NCI-H345 (cell line): ENCODE measurements at regions not wholly inside any gene's neighbourhood (a gene's known extent, or its start where the extent isn't known, plus 50 kb on each side); places are given as distances from the start of the nearest gene placed in this dataset.

Experiments used
- DNase-seq: peaks from one replicate; lab custom pipeline; 2025; lab: John Stamatoyannopoulos, UW

DNA sequence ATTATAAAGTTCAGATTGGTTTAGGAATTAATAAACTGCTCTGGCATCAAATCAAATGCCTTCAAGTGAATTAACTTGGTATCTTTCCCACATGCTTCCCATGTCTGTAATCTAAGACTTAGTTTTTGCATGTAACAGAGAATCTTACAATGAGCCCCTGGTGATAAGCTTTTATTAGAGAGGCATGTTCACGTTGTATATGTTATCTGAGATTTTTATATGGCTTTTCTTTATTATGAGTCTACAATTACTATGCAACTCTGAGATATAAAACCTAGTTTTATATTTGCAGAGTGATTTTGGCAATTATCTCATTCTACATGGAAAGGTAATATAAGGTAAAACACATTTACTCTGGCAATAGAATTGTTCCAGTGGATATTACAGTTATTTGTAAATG, 1578.4 kb upstream of the IGFBP7 start:
- no peak for DNase-seq

GRCh38 chr4:58679886-58680285, 1569.7 kb upstream of the IGFBP7 start:
- DNase-seq = no peak

DNA sequence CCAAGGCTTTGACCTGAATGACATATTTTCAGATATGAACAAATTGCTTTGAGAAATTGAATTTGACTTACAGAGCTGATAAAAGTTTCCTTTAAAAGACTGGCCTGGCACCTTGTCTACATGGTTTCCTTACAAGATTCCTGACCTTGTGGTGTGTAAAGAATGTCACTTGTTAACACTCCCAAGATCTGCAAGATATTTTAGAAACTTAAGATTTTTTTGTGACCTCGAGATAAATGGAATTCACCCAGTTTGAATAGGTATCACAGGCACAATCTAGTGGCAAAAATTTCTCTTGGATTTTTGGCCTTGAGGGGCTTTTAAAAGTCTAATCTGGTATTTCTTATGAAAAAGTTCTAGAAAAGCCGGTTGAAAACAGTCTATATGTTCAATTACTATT, 1568.9 kb upstream of the IGFBP7 start:
- no peak for DNase-seq

GRCh38 chr4:58669783-58670182, 1559.6 kb upstream of the IGFBP7 start:
- DNase-seq = no peak

GRCh38 chr4:58665649-58666048, 1555.5 kb upstream of the IGFBP7 start:
- DNase-seq = no peak

- DNase-seq = no peak
These were observed 1548.5 kb upstream of the IGFBP7 start for GRCh38 chr4:58658701-58659100.

DNA sequence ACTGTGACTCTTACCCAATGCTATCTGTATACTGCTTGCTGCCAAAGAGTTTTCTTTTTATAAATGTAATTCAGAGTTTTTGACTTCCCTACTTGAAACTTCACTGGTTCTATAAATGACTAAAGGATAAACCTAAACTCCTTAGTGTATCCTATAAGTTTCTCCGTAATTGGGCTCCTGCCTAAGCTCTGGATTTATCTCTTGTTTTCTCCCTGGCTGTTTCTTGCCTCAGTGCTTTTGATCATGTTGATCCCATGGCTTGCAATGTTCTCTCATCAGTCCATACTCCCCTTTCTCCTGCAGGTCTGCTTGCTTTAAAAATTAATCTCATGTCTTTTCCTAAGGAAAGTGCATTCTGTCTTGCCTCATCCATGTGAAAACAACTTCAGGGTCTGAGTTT, 1543.1 kb upstream of the IGFBP7 start:
- DNase-seq = no peak

- DNase-seq = no peak
These were observed 1539.0 kb upstream of the IGFBP7 start for GRCh38 chr4:58649226-58649625.

DNA sequence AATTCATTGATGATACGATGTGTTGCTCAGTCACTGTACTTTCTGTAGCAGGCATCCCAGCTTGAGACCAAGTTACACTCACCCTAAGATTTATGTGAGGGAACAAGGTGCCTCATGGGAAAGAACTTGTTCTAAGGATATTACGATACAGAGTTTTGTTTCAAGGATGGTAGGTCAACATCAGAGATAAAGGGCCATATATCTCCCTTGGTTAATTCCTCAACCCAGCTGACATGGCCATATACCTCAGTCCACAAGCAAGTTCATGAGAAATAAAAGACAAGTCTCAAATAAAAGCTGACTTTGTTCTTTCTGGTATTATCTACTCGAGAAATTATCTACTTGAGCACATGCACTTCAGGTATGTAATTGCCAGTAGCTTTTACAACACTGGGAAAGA, 1535.9 kb upstream of the IGFBP7 start:
- no peak for DNase-seq

GRCh38 chr4:58644549-58644948, 1534.4 kb upstream of the IGFBP7 start:
- no peak for DNase-seq

DNA sequence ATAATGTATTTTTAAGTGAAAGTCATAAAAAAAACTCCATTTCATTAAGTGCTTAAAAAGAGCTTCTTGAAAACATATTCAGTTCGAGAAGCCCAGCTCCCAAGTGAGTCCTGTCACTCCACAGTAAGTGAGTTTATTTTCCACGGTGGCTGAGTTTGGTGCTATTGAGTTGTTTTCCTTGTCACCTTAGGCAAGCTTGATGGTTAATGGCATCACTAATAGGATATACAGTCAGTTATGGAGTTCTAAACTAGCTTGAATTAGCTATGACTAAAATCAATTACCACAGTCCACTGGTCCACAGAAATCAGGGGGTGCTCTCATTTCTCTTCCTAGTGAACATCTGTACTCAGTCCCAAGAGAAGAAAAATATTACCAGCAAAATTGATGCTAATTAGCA, 1526.2 kb upstream of the IGFBP7 start:
- DNase-seq = no peak

- DNase-seq = no peak
These were observed 1507.0 kb upstream of the IGFBP7 start for GRCh38 chr4:58617226-58617625.

GRCh38 chr4:58611012-58611411, 1500.8 kb upstream of the IGFBP7 start:
- no peak for DNase-seq

- no peak for DNase-seq
These were observed 1496.1 kb upstream of the IGFBP7 start for GRCh38 chr4:58606303-58606702.

- no peak for DNase-seq
These were observed 1493.8 kb upstream of the IGFBP7 start for GRCh38 chr4:58603951-58604350.

- DNase-seq = no peak
These were observed 1492.7 kb upstream of the IGFBP7 start for GRCh38 chr4:58602731-58603359.

DNA sequence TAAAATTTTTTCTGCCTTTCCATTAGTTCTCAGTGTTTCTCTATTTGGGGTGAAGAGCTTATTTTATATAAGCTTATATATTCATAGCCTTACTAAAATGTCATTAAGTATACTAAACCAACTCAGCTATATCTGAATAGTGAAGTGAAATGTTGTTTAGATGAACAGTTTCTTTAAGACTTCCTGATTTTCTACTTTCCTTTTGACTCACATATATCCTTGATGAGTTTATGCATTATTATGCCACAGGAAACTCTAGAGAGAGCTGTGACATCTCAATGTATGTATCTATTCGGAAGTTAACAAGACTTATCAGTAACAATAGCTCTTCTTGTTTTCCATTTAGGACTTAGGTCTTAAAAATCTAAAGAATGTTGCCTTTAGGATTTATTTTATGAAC, 1491.8 kb upstream of the IGFBP7 start:
- DNase-seq = no peak

- DNase-seq = no peak
These were observed 1490.1 kb upstream of the IGFBP7 start for GRCh38 chr4:58600290-58600689.

DNA sequence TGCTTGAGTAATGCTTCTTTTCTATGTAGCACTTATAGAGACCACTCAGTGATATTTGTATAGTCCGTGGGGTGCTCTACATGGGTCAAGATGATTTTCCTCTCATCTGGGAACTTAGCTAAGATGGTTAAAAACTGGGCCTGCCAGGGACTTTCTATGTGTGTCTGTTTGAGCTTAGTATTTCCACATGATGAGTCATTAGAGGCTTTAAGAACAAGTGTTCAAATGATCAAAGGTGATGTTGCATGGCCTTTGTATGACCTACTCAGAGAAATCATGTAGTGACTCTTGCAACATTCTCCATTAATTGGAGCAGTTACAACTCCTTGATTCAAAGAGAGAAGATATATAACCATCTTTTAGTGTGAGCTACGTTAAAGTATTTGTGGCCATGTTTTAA, 1480.5 kb upstream of the IGFBP7 start:
- DNase-seq = no peak

GRCh38 chr4:58587856-58588255, 1477.7 kb upstream of the IGFBP7 start:
- DNase-seq = no peak

GRCh38 chr4:58566260-58566659, 1456.1 kb upstream of the IGFBP7 start:
- no peak for DNase-seq

- peak; percentile 1 for DNase-seq
These were observed 1454.7 kb upstream of the IGFBP7 start for GRCh38 chr4:58564695-58565475.

- DNase-seq = no peak
These were observed 1451.0 kb upstream of the IGFBP7 start for GRCh38 chr4:58561170-58561569.

- no peak for DNase-seq
These were observed 1450.6 kb upstream of the IGFBP7 start for GRCh38 chr4:58560736-58561135.
